ENCODE measurements at regions not wholly inside any gene's neighbourhood (a gene's known extent, or its start where the extent isn't known, plus 50 kb on each side); places are given as distances from the start of the nearest gene placed in this dataset.
"Not testable (repeated sequence)": the region's sequence is repeated elsewhere in the genome, so short reads cannot be mapped to it uniquely, and the experiment has no call there.

GRCh38 chr1:117707371-117707770 lies 101.5 kb downstream of the TENT5C start:
- DNase-seq (ENCODE audit: low read depth), result no peak

- DNase-seq (ENCODE audit: low read depth), result no peak
Measured at GRCh38 chr1:117708323-117709248, 102.7 kb downstream of the TENT5C start.

- DNase-seq (ENCODE audit: low read depth), result no peak
Measured at GRCh38 chr1:117709249-117709691, 103.4 kb downstream of the TENT5C start.

GRCh38 chr1:117710710-117711109 lies 104.9 kb downstream of the TENT5C start:
- no peak for DNase-seq (ENCODE audit: low read depth)

GRCh38 chr1:117712621-117713020 lies 106.8 kb downstream of the TENT5C start:
- no peak for DNase-seq (ENCODE audit: low read depth)

- DNase-seq (ENCODE audit: low read depth), result no peak
Measured at GRCh38 chr1:117714546-117714945, 108.7 kb downstream of the TENT5C start.

GRCh38 chr1:117716030-117716429 lies 110.2 kb downstream of the TENT5C start:
- not testable (repeated sequence) for DNase-seq (ENCODE audit: low read depth)

GRCh38 chr1:117717980-117718379 lies 112.1 kb downstream of the TENT5C start:
- DNase-seq (ENCODE audit: low read depth), result not testable (repeated sequence)

- DNase-seq (ENCODE audit: low read depth), result not testable (repeated sequence)
Measured at GRCh38 chr1:117718596-117718995, 112.7 kb downstream of the TENT5C start.

- no peak for DNase-seq (ENCODE audit: low read depth)
Measured at GRCh38 chr1:117719004-117719403, 113.2 kb downstream of the TENT5C start.

- no peak for DNase-seq (ENCODE audit: low read depth)
Measured at GRCh38 chr1:117732065-117732797, 126.4 kb downstream of the TENT5C start.

- no peak for DNase-seq (ENCODE audit: low read depth)
Measured at GRCh38 chr1:117732956-117733355, 127.1 kb downstream of the TENT5C start.

GRCh38 chr1:117734403-117734802 lies 128.6 kb downstream of the TENT5C start:
- no peak for DNase-seq (ENCODE audit: low read depth)

GRCh38 chr1:117735045-117735992 lies 129.5 kb downstream of the TENT5C start:
- no peak for DNase-seq (ENCODE audit: low read depth)

GRCh38 chr1:117739504-117739903 lies 133.7 kb downstream of the TENT5C start:
- no peak for DNase-seq (ENCODE audit: low read depth)

- DNase-seq (ENCODE audit: low read depth), result no peak
Measured at GRCh38 chr1:117740496-117740895, 134.6 kb downstream of the TENT5C start.

- DNase-seq (ENCODE audit: low read depth), result not testable (repeated sequence)
Measured at GRCh38 chr1:117746565-117746964, 140.7 kb downstream of the TENT5C start.

GRCh38 chr1:117747605-117748004 lies 141.8 kb downstream of the TENT5C start:
- DNase-seq (ENCODE audit: low read depth), result no peak

GRCh38 chr1:117751321-117751720 lies 145.5 kb downstream of the TENT5C start:
- no peak for DNase-seq (ENCODE audit: low read depth)

- DNase-seq (ENCODE audit: low read depth), result no peak
Measured at GRCh38 chr1:117752661-117753060, 146.8 kb downstream of the TENT5C start.

- no peak for DNase-seq (ENCODE audit: low read depth)
Measured at GRCh38 chr1:117753232-117753631, 147.4 kb downstream of the TENT5C start.

- no peak for DNase-seq (ENCODE audit: low read depth)
Measured at GRCh38 chr1:117753652-117754051, 147.8 kb downstream of the TENT5C start.
